ENCODE measurements at regions not wholly inside any gene's neighbourhood (a gene's known extent, or its start where the extent isn't known, plus 50 kb on each side); places are given as distances from the start of the nearest gene placed in this dataset.

DNA sequence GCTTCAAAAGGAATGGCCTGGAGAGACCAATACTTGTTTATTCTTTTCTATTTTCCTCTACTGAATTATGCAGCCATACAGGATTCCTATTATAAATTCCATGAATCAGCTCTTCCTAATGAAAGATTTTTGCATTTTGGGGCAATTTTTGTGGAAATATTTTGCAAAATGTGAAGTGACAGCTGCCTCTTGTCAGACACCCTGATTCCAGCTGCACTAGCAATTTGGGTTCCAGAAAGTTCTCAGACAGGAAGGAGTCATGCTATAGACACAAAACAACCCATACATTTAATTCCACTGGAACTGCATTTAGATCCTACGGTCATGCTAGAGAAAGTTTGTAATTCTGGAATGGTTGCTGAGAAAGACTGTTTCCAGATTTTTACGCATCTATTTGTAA lies 119.5 kb downstream of the XCL2 start:
- TF ChIP-seq, protein P1, sequence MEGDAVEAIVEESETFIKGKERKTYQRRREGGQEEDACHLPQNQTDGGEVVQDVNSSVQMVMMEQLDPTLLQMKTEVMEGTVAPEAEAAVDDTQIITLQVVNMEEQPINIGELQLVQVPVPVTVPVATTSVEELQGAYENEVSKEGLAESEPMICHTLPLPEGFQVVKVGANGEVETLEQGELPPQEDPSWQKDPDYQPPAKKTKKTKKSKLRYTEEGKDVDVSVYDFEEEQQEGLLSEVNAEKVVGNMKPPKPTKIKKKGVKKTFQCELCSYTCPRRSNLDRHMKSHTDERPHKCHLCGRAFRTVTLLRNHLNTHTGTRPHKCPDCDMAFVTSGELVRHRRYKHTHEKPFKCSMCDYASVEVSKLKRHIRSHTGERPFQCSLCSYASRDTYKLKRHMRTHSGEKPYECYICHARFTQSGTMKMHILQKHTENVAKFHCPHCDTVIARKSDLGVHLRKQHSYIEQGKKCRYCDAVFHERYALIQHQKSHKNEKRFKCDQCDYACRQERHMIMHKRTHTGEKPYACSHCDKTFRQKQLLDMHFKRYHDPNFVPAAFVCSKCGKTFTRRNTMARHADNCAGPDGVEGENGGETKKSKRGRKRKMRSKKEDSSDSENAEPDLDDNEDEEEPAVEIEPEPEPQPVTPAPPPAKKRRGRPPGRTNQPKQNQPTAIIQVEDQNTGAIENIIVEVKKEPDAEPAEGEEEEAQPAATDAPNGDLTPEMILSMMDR (IDR thresholded peaks at IDR 0.05; ENCODE audit: insufficient read depth, low read length, poor library complexity, severe bottlenecking) = no peak
- Histone ChIP-seq H3K27me3 (ENCODE audit: control insufficient read depth, insufficient read depth, low read length) (no peaks in the 10 kb centered on the region), H3K36me3 (ENCODE audit: control insufficient read depth, insufficient read depth, low read length) (no peaks in the 10 kb centered on the region), H3K4me3 (ENCODE audit: low read depth, low read length) (no peak overlapping the region)
- no peak for DNase-seq (ENCODE audit: low read depth)

DNA sequence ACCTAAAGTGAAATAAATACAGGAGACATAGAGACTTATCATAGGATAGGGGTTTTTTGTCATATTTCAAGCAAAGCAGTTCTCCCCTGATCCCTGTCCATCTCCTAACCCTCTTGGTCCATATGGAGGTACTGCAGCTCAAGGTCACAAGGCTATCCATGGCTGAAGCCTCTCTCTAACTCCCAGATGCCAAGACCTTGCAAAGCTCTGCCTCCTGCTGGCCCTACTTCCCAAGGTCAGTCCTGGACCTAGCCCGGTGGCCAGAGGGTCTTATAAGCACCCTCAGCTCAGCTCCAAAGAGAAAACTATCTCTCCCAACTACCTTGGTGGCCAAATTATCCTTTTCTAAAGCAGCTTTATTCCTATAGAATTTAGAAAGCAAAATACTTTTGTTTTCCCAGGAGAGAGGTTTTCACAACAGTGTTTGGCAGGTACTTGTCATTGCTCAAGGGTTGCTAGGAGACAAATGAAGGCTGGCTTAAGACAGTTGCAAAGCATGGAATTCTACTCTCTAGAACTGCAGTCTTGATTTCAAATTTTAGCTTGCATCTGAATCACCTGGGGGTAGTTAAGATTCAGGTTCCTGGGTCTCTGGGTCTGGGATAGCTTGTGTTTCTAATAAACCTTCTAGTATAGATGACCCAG lies 121.5 kb downstream of the XCL2 start:
- Histone ChIP-seq H3K27me3 (ENCODE audit: control insufficient read depth, insufficient read depth, low read length) (no peaks in the 10 kb centered on the region), H3K36me3 (ENCODE audit: control insufficient read depth, insufficient read depth, low read length) (no peaks in the 10 kb centered on the region), H3K4me3 (ENCODE audit: low read depth, low read length) (no peak overlapping the region)
- TF ChIP-seq, protein P1 (IDR thresholded peaks at IDR 0.05; ENCODE audit: insufficient read depth, low read length, poor library complexity, severe bottlenecking) = no peak
- DNase-seq (ENCODE audit: low read depth) = no peak

DNA sequence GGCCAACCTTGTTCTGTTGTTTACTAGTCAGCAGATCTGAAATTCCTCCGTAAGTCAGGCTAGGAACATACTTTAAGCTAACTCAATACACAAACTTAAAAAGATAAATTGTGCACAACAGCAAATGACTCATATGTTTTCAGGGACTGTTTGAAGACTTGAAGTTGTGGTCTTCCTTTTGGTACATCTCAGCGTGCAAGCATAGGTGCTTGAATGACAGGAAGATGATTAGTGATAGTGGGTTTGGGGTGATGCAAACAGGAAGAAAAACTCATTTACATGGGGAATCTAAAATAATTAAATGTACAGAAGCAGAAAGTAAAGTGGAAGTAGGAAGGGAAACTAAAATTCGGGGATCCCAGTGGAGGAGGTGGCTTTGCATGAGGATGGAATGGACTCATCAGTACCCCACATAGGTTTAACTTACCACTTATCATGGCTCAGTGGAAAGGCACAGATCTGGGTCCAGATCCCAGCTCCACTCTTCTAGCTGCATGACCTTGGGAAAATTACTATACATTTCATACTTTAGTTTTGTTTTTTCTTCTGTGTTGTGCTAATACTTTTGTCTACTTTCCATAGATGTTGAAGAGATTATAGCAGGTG lies 122.3 kb downstream of the XCL2 start:
- H3K27me3 ChIP-seq (ENCODE audit: control insufficient read depth, insufficient read depth, low read length) = no peaks in the 10 kb centered on the region
- H3K36me3 ChIP-seq (ENCODE audit: control insufficient read depth, insufficient read depth, low read length) = no peaks in the 10 kb centered on the region
- TF ChIP-seq, protein P1 (IDR thresholded peaks at IDR 0.05; ENCODE audit: insufficient read depth, low read length, poor library complexity, severe bottlenecking) = no peak
- H3K4me3 ChIP-seq (ENCODE audit: low read depth, low read length) = no peak overlapping the region
- DNase-seq (ENCODE audit: low read depth) = no peak

DNA sequence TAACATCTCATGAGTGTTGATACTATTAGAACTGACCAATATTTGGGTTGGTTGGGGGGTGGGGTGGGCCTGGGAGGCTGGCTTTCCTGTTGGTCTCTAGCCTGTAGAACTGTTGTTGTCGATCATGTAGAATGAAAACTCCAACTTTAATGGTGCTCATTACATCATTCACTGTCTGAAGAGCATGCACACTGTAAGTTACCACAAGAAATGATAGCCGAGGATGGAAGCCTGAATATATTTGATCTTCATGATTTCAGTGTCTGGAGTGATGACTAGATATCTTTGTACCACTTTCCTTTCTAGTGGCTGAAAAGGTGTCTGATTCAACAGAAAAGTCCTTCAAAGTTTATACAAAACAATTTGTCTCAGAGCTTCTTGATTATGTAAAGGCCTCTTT lies 123.6 kb downstream of the XCL2 start:
- no peak for DNase-seq (ENCODE audit: low read depth)
- Histone ChIP-seq H3K27me3 (ENCODE audit: control insufficient read depth, insufficient read depth, low read length) (no peaks in the 10 kb centered on the region), H3K36me3 (ENCODE audit: control insufficient read depth, insufficient read depth, low read length) (no peaks in the 10 kb centered on the region), H3K4me3 (ENCODE audit: low read depth, low read length) (no peak overlapping the region)
- TF ChIP-seq, protein P1 (IDR thresholded peaks at IDR 0.05; ENCODE audit: insufficient read depth, low read length, poor library complexity, severe bottlenecking) = no peak

DNA sequence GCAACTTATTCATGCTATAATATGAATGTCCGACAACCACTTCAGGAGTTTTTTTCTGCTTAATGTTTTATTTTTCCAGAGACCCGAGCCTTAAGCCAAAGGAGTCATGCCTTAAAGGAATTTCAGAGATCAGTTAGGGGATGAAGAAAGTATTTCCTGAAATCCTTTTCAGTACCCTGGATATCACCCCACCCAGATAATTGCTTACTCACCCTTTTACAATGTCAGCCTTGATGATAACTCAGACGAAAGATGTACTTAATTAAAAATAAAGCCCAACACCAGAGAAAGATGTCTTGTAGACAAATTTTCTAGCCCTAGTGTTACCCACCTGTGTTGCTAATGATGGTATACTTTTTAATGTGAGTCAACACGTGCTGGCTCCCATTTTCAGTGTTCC lies 124.1 kb downstream of the XCL2 start:
- no peaks in the 10 kb centered on the region for H3K27me3 ChIP-seq (ENCODE audit: control insufficient read depth, insufficient read depth, low read length)
- no peaks in the 10 kb centered on the region for H3K36me3 ChIP-seq (ENCODE audit: control insufficient read depth, insufficient read depth, low read length)
- TF ChIP-seq, protein P1 (IDR thresholded peaks at IDR 0.05; ENCODE audit: insufficient read depth, low read length, poor library complexity, severe bottlenecking) = no peak
- no peak overlapping the region for H3K4me3 ChIP-seq (ENCODE audit: low read depth, low read length)
- DNase-seq (ENCODE audit: low read depth) = no peak

DNA sequence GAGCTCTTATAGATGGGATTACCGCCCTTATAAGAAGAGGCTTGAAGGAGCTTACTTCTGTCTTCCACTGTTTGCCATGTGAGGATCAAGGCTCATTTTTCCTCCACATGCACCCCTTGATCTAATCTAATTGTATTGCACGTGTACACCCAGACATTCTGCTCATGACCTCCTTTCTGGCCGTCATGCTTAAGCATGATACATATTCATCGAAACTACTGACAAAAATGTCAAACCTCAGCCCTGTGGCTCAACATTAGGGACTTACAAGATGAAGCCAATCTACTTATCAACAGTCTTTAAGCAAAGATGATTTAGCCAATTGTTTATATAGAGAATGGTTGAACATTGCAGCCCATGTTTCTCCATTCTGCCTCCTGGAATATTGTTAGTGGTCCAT lies 127.6 kb downstream of the XCL2 start:
- TF ChIP-seq, protein P1 (IDR thresholded peaks at IDR 0.05; ENCODE audit: insufficient read depth, low read length, poor library complexity, severe bottlenecking) = no peak
- no peak overlapping the region for H3K4me3 ChIP-seq (ENCODE audit: low read depth, low read length)
- DNase-seq (ENCODE audit: low read depth) = no peak
- no peaks in the 10 kb centered on the region for H3K36me3 ChIP-seq (ENCODE audit: control insufficient read depth, insufficient read depth, low read length)
- H3K27me3 ChIP-seq (ENCODE audit: control insufficient read depth, insufficient read depth, low read length) = no peaks in the 10 kb centered on the region
